HL-60 (cell line): ENCODE measurements at regions not wholly inside any gene's neighbourhood (a gene's known extent, or its start where the extent isn't known, plus 50 kb on each side); places are given as distances from the start of the nearest gene placed in this dataset.

Experiments used
- DNase-seq, 2 experiments: peaks; one replicate each; pipeline ENCODE4 v3.0.0-alpha.2; 2010 to 2020; ENCODE audit warnings: low read depth in 1 of 2, low spot score in 1 of 2
- H3K27ac ChIP-seq: fragments of 250-450 bp; sonication (Bioruptor Pico); replicated peaks from 2 replicates; pipeline ENCODE4 v1.5.1; 2020; ENCODE audit warnings: mild to moderate bottlenecking, moderate library complexity
- H3K27me3 ChIP-seq: fragments of 250-450 bp; sonication (Bioruptor Pico); 2 replicates; pipeline ENCODE4 v1.5.1; 2021; ENCODE audit warnings: mild to moderate bottlenecking, moderate library complexity; ENCODE audit not compliant: insufficient read depth, poor library complexity, severe bottlenecking
- H3K4me3 ChIP-seq: replicated peaks from 2 replicates; pipeline ENCODE4 v1.5.1; 2011; ENCODE audit warnings: mild to moderate bottlenecking, control low read depth, low read length; ENCODE audit not compliant: insufficient read depth
- GABPA ChIP-seq: IDR thresholded peaks from 2 replicates; pipeline ENCODE4 v1.6.1; 2012; ENCODE audit warnings: low read depth
- POLR2AphosphoS5 ChIP-seq: IDR thresholded peaks from 2 replicates; pipeline ENCODE4 v1.6.1; 2012; ENCODE audit warnings: low read depth
- SPI1 ChIP-seq: IDR thresholded peaks from 2 replicates; pipeline ENCODE4 v1.6.1; 2012; ENCODE audit warnings: low read depth, mild to moderate bottlenecking, borderline replicate concordance
- TF ChIP-seq, protein P1 (sequence below): IDR thresholded peaks from 2 replicates; pipeline ENCODE4 v1.6.1; 2012; ENCODE audit warnings: low read depth; ENCODE audit not compliant: insufficient replicate concordance
- TF ChIP-seq, protein P2 (sequence below): IDR thresholded peaks from one replicate; pipeline ENCODE4 v1.5.1; 2011; ENCODE audit warnings: low read length, control low read depth, inconsistent platforms; ENCODE audit not compliant: insufficient read depth

DNA sequence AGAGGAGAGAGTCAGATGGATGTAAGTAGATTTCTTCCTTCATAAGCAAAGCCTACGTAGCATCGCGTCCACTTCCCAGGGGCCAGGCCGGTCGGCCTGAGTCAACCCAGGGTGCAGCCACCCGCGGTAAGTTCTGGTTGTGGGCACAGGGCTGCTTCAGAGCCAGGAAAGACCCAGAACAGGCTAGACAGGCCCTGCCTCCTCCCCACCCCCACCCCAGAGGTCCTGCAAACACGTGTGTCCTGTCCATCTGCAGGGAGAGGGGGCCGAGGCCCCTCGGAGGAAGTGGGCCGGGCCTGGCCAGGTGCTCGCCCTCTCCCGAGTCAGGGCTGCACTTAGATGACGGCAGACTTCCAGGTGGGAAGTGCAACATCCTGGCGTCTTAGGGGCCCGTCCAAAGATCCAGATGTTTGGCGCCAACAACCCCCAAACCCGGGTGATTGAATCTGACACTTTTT, 100.8 kb upstream of the ALDH1A3 start:
- Histone ChIP-seq H3K27me3 (no peaks in the 10 kb centered on the region), H3K4me3 (no peak overlapping the region), H3K27ac (no peak overlapping the region)
- TF ChIP-seq POLR2AphosphoS5 = no peak
- TF ChIP-seq, protein P1, sequence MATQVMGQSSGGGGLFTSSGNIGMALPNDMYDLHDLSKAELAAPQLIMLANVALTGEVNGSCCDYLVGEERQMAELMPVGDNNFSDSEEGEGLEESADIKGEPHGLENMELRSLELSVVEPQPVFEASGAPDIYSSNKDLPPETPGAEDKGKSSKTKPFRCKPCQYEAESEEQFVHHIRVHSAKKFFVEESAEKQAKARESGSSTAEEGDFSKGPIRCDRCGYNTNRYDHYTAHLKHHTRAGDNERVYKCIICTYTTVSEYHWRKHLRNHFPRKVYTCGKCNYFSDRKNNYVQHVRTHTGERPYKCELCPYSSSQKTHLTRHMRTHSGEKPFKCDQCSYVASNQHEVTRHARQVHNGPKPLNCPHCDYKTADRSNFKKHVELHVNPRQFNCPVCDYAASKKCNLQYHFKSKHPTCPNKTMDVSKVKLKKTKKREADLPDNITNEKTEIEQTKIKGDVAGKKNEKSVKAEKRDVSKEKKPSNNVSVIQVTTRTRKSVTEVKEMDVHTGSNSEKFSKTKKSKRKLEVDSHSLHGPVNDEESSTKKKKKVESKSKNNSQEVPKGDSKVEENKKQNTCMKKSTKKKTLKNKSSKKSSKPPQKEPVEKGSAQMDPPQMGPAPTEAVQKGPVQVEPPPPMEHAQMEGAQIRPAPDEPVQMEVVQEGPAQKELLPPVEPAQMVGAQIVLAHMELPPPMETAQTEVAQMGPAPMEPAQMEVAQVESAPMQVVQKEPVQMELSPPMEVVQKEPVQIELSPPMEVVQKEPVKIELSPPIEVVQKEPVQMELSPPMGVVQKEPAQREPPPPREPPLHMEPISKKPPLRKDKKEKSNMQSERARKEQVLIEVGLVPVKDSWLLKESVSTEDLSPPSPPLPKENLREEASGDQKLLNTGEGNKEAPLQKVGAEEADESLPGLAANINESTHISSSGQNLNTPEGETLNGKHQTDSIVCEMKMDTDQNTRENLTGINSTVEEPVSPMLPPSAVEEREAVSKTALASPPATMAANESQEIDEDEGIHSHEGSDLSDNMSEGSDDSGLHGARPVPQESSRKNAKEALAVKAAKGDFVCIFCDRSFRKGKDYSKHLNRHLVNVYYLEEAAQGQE = no peak
- no peak for TF ChIP-seq GABPA
- no peak for TF ChIP-seq SPI1
- TF ChIP-seq, protein P2, sequence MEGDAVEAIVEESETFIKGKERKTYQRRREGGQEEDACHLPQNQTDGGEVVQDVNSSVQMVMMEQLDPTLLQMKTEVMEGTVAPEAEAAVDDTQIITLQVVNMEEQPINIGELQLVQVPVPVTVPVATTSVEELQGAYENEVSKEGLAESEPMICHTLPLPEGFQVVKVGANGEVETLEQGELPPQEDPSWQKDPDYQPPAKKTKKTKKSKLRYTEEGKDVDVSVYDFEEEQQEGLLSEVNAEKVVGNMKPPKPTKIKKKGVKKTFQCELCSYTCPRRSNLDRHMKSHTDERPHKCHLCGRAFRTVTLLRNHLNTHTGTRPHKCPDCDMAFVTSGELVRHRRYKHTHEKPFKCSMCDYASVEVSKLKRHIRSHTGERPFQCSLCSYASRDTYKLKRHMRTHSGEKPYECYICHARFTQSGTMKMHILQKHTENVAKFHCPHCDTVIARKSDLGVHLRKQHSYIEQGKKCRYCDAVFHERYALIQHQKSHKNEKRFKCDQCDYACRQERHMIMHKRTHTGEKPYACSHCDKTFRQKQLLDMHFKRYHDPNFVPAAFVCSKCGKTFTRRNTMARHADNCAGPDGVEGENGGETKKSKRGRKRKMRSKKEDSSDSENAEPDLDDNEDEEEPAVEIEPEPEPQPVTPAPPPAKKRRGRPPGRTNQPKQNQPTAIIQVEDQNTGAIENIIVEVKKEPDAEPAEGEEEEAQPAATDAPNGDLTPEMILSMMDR = no peak
- DNase-seq = no peak

DNA sequence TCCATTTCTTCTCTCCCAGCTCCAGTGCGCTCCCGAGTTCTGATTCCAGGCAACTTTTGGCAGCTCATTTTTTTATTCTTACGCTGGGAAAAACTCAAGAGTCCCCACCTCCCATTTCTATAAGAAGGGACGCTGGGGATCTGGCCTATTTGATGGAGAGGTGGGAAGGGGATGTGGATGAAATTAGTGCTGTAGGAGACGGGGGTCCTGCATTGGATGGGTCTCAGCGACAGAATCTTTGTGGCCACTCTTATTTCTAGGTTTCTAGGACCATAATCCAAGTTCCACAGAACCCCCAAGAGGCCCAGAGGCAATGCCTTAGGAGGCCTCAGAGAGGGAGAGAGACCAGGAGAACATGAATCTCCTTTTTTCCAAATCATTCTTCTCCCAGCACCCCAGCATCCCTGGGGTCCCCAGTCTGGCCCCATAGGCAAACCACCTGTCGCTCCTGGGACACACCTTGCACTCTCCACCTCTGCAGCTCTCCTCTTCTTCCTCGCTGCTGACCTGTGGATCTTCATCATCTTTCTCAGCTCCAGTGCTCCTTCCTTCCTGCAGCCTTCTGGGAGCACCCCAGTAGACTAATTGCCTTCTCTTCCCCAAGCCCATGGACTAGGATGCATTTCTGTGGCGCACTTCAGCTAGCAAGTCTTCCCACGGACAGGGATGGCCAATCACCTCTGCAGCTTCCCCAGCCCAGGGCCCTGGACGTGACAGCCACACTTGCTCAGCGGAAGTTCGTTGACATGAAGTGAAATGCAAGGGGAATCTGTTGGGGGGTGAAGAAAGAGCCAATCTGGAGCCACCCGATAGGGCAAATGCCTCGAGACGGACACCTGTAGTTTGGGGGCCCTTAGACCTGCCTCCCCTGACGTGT, 100.1 kb upstream of the ALDH1A3 start:
- DNase-seq = no peak
- TF ChIP-seq POLR2AphosphoS5 (no peak), SPI1 (no peak), GABPA (no peak)
- TF ChIP-seq, protein P2 = no peak
- TF ChIP-seq, protein P1 = no peak
- no peaks in the 10 kb centered on the region for H3K27me3 ChIP-seq
- H3K27ac ChIP-seq = no peak overlapping the region
- H3K4me3 ChIP-seq = no peak overlapping the region

DNA sequence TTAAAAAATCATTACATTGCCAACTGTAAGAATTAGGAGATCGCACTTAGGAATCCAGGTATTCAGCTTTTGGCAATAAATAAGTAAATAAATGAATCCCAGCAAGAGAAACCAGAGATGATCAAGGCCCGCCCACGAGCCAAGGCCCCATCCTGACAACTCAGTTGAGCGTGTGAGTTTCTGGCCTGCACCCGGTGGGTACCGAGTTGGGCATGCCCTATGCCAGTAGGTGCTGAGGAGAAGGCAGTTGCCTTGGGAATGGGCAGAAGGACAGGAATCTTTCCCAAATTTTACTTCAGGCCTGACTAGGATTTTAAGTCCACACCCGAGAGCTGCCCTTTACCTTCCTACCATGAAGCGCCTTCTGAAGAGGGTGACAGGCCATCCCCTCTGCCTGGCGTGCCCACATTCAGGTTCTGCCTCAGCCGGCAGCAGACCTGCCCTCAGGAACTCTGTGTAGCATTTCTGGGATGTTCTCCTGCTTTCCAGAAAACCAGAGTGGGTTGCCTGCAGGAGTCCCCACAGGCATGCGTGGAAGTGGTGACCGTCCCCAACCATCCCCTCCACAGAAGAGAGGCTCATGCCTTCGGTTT, 99.3 kb upstream of the ALDH1A3 start:
- TF ChIP-seq, protein P1 = no peak
- no peak for TF ChIP-seq SPI1
- TF ChIP-seq POLR2AphosphoS5 = no peak
- TF ChIP-seq, protein P2 = no peak
- TF ChIP-seq GABPA = no peak
- no peak for DNase-seq
- no peak overlapping the region for H3K4me3 ChIP-seq
- H3K27me3 ChIP-seq = no peaks in the 10 kb centered on the region
- no peak overlapping the region for H3K27ac ChIP-seq
